B cell (primary cell): ENCODE measurements at regions not wholly inside any gene's neighbourhood (a gene's known extent, or its start where the extent isn't known, plus 50 kb on each side); places are given as distances from the start of the nearest gene placed in this dataset.

Experiments
- ATAC-seq: fragments of 200-7000 bp; cut with Tn5 transposase; one replicate; pipeline ENCODE4 v1.10.0; 2021; ENCODE audit warnings: low read depth, mild to moderate bottlenecking, moderate number of reproducible peaks, moderate library complexity
- CTCF ChIA-PET: fragments of 350-600 bp; sonication (Branson Sonifier 250); formaldehyde crosslinking; loops from one replicate; lab custom pipeline; 2021; ENCODE audit warnings: antibody characterized with exemption, inconsistent platforms; lab: Charles Lee
- POLR2A ChIA-PET: fragments of 350-600 bp; sonication (Branson Sonifier 250); formaldehyde crosslinking; loops from one replicate; lab custom pipeline; 2021; ENCODE audit warnings: antibody characterized with exemption; lab: Charles Lee
- DNase-seq: peaks from one replicate; pipeline ENCODE4 v3.0.0; 2013
- H2AFZ ChIP-seq: 2 replicates; pipeline ENCODE4 v1.6.1; 2012; ENCODE audit warnings: mild to moderate bottlenecking, low read depth, low read length; ENCODE audit not compliant: insufficient read depth, poor library complexity, severe bottlenecking
- H3K27ac ChIP-seq, 2 donors: 1 replicate in 1 of 2; 2 replicates in 1 of 2; pipeline ENCODE4 v1.5.1; 2012 to 2013; ENCODE audit warnings: low read length in 2 of 2, mild to moderate bottlenecking in 2 of 2, moderate library complexity in 1 of 2
- H3K27me3 ChIP-seq, 4 experiments: fragments of 200-600 bp in 1 of 4; sonication (generic) in 1 of 4; replicated peaks in 1 of 4; 1 replicate in 2 of 4; 2 replicates in 2 of 4; pipeline versions ENCODE4 v1.6.1 to v1.7.0; 2013 to 2016; ENCODE audit warnings: low read length in 3 of 4, mild to moderate bottlenecking in 2 of 4, mixed read lengths in 1 of 4, moderate library complexity in 1 of 4; ENCODE audit not compliant: insufficient read depth in 4 of 4, control insufficient read depth in 3 of 4; ENCODE audit errors: control extremely low read depth in 1 of 4
- H3K36me3 ChIP-seq, 2 experiments: replicated peaks in 1 of 2; 1 replicate in 1 of 2; 2 replicates in 1 of 2; pipeline versions ENCODE4 v1.6.1 to v1.7.1; 2013; ENCODE audit warnings: low read length in 1 of 2; ENCODE audit not compliant: insufficient read depth in 2 of 2, control insufficient read depth in 1 of 2; ENCODE audit errors: control extremely low read depth in 1 of 2, extremely low read depth in 1 of 2
- H3K4me1 ChIP-seq, 2 donors: fragments of 200-600 bp in 1 of 2; sonication (generic) in 1 of 2; 1 replicate in 1 of 2; 2 replicates in 1 of 2; pipeline versions ENCODE4 v1.5.1 to v1.6.1; 2013 to 2017; ENCODE audit warnings: low read length in 2 of 2; ENCODE audit not compliant: control insufficient read depth in 2 of 2, insufficient read depth in 2 of 2
- H3K4me2 ChIP-seq: replicated peaks from 2 replicates; pipeline ENCODE3; 2012; ENCODE audit warnings: mild to moderate bottlenecking, low read depth, low read length; ENCODE audit not compliant: poor library complexity, severe bottlenecking
- H3K4me3 ChIP-seq, 5 experiments: fragments of 200-600 bp in 1 of 5; sonication (generic) in 1 of 5; 1 replicate in 3 of 5; 2 replicates in 2 of 5; pipeline versions ENCODE4 v1.5.1 to v1.7.0; 2011 to 2016; ENCODE audit warnings: low read length in 4 of 5, mild to moderate bottlenecking in 4 of 5, low read depth in 2 of 5, control low read depth in 1 of 5, moderate library complexity in 1 of 5; ENCODE audit not compliant: insufficient read depth in 1 of 5; ENCODE audit errors: control extremely low read depth in 1 of 5, extremely low read depth in 1 of 5
- H3K79me2 ChIP-seq: fragments of 200-600 bp; sonication (generic); one replicate; pipeline ENCODE4 v1.6.0; 2016; ENCODE audit warnings: low read length; ENCODE audit not compliant: control insufficient read depth, insufficient read depth
- H3K9ac ChIP-seq: fragments of 200-600 bp; sonication (generic); 2 replicates; pipeline ENCODE4 v1.6.1; 2017; ENCODE audit warnings: mild to moderate bottlenecking, low read length, moderate library complexity
- H3K9me3 ChIP-seq, 3 donors: one replicate each; pipeline versions ENCODE4 v1.6.1 to v1.7.1; 2013; ENCODE audit warnings: low read length in 2 of 3; ENCODE audit not compliant: control insufficient read depth in 2 of 3, insufficient read depth in 1 of 3; ENCODE audit errors: control extremely low read depth in 1 of 3
- H4K20me1 ChIP-seq: 2 replicates; pipeline ENCODE4 v1.6.0; 2012; ENCODE audit warnings: mild to moderate bottlenecking, low read length; ENCODE audit not compliant: insufficient read depth, control insufficient read depth, poor library complexity, severe bottlenecking
- H3K27ac Mint-ChIP-seq: one replicate; pipeline ENCODE4 v1.8.0; 2021; ENCODE audit warnings: mixed read lengths
- H3K27me3 Mint-ChIP-seq: one replicate; pipeline ENCODE4 v1.8.0; 2021; ENCODE audit warnings: mixed read lengths
- H3K4me1 Mint-ChIP-seq: one replicate; pipeline ENCODE4 v1.8.0; 2021; ENCODE audit warnings: mixed read lengths
- H3K4me3 Mint-ChIP-seq: one replicate; pipeline ENCODE4 v1.8.0; 2021; ENCODE audit warnings: mixed read lengths
- H3K9me3 Mint-ChIP-seq: one replicate; pipeline ENCODE4 v1.8.0; 2022; ENCODE audit warnings: mixed read lengths; ENCODE audit not compliant: insufficient read depth
- EZH2 ChIP-seq: IDR thresholded peaks from 2 replicates; pipeline ENCODE4 v1.6.1; 2012; ENCODE audit warnings: borderline replicate concordance, low read depth, mild to moderate bottlenecking, moderate library complexity, low read length; ENCODE audit not compliant: insufficient read depth, poor library complexity, severe bottlenecking
- WGBS: methylation state at CpG from one replicate; pipeline ENCODE4 v1.1.5; 2013; ENCODE audit warnings: missing lambda C conversion rate; ENCODE audit not compliant: insufficient coverage; 5-methylcytosine and 5-hydroxymethylcytosine counted together
- intact Hi-C: fragments of 100-400 bp; cut with micrococcal nuclease; formaldehyde crosslinking; loops from one replicate; pipeline ENCODE4 v1.10.0; 2022
- TF ChIP-seq, protein P1 (sequence below): fragments of 200-600 bp; IDR thresholded peaks from one replicate; pipeline ENCODE4 v1.8.0; 2022; ENCODE audit warnings: antibody characterized with exemption, mild to moderate bottlenecking

DNA sequence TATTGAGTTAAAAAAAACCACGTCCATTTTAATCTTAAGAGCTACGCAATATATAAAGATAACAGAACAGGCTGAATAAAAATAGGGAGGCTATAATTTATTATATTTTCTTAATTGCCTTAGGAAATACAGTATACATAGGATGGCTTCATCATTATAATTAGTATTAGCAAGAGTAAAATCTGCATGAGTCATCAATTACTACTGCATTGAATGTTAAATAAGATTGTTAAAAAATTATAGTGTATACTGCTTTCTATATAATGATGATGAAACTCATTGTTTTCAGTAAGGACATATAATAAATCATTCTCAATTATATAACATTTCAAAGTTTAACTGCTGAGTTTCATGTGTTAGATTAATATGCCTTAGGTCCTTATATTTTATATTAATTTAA is 133.4 kb upstream of the GRID2 start:
- no peak for ATAC-seq
- H3K27ac Mint-ChIP-seq = no peak overlapping the region
- no peaks in the 10 kb centered on the region for H3K4me1 Mint-ChIP-seq
- no peaks in the 10 kb centered on the region for H4K20me1 ChIP-seq
- WGBS = no CpG with 5 or more reads among the region's 2 CpGs
- H3K27ac ChIP-seq = no peak overlapping the region
- peaks cover 11% of the 10 kb centered on the region for H3K9me3 Mint-ChIP-seq
- H3K27me3 Mint-ChIP-seq = no peaks in the 10 kb centered on the region
- H3K9me3 ChIP-seq = no peaks in the 10 kb centered on the region
- intact Hi-C loops = no loop called here
- no peak overlapping the region for H3K4me3 Mint-ChIP-seq
- ChIA-PET CTCF (no interaction called here), POLR2A (no interaction called here)
- no peak overlapping the region for H3K4me3 ChIP-seq
- no peaks in the 10 kb centered on the region for H3K4me1 ChIP-seq
- H3K4me2 ChIP-seq = no peak overlapping the region
- no peak overlapping the region for H2AFZ ChIP-seq
- no peaks in the 10 kb centered on the region for H3K79me2 ChIP-seq
- no peak for DNase-seq
- no peaks in the 10 kb centered on the region for H3K27me3 ChIP-seq
- no peak overlapping the region for H3K9ac ChIP-seq
- no peaks in the 10 kb centered on the region for H3K36me3 ChIP-seq
- TF ChIP-seq EZH2 = no peak
- TF ChIP-seq, protein P1, sequence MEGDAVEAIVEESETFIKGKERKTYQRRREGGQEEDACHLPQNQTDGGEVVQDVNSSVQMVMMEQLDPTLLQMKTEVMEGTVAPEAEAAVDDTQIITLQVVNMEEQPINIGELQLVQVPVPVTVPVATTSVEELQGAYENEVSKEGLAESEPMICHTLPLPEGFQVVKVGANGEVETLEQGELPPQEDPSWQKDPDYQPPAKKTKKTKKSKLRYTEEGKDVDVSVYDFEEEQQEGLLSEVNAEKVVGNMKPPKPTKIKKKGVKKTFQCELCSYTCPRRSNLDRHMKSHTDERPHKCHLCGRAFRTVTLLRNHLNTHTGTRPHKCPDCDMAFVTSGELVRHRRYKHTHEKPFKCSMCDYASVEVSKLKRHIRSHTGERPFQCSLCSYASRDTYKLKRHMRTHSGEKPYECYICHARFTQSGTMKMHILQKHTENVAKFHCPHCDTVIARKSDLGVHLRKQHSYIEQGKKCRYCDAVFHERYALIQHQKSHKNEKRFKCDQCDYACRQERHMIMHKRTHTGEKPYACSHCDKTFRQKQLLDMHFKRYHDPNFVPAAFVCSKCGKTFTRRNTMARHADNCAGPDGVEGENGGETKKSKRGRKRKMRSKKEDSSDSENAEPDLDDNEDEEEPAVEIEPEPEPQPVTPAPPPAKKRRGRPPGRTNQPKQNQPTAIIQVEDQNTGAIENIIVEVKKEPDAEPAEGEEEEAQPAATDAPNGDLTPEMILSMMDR = no peak

DNA sequence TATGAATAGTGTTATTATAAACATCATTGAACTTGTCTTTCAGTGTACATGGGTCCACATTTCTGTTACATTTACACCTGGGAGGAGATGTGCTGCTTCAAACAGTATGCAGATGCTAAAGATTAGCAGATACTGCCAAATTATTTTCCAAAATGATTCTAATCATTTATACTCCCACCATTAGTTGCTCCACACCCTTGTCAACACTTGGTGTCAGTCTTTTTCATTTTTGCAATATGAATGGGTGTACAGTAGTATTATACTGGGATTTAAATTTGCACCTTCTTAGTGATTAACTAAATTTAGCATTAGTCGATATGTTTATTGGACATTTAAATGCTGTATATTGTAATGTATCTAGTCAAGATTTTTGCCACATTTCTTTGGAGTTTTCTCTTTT is 131.6 kb upstream of the GRID2 start:
- ATAC-seq (no peak), DNase-seq (no peak)
- intact Hi-C loops = no loop called here
- no peak overlapping the region for H3K27ac ChIP-seq
- no peaks in the 10 kb centered on the region for H3K27me3 Mint-ChIP-seq
- ChIA-PET CTCF (no interaction called here), POLR2A (no interaction called here)
- H3K4me3 ChIP-seq = no peak overlapping the region
- peaks cover 4% of the 10 kb centered on the region for H3K9me3 Mint-ChIP-seq
- no peaks in the 10 kb centered on the region for H3K4me1 ChIP-seq
- H3K36me3 ChIP-seq = no peaks in the 10 kb centered on the region
- no peaks in the 10 kb centered on the region for H4K20me1 ChIP-seq
- no peaks in the 10 kb centered on the region for H3K4me1 Mint-ChIP-seq
- no peak overlapping the region for H3K4me3 Mint-ChIP-seq
- no CpG with 5 or more reads among the region's 1 CpG for WGBS
- no peaks in the 10 kb centered on the region for H3K27me3 ChIP-seq
- H3K4me2 ChIP-seq = no peak overlapping the region
- H3K79me2 ChIP-seq = no peaks in the 10 kb centered on the region
- H3K9ac ChIP-seq = no peak overlapping the region
- H2AFZ ChIP-seq = no peak overlapping the region
- no peaks in the 10 kb centered on the region for H3K9me3 ChIP-seq
- TF ChIP-seq, protein P1 = no peak
- no peak for TF ChIP-seq EZH2
- no peak overlapping the region for H3K27ac Mint-ChIP-seq
